OCI-LY1 (cell line): ENCODE measurements at regions not wholly inside any gene's neighbourhood (a gene's known extent, or its start where the extent isn't known, plus 50 kb on each side); places are given as distances from the start of the nearest gene placed in this dataset.

Experiments
- H2AFZ ChIP-seq: fragments of 200-600 bp; sonication (generic), shearing (Covaris generic); 2 replicates; pipeline ENCODE4 v1.6.0; 2014; ENCODE audit warnings: antibody characterized with exemption, mild to moderate bottlenecking, low read length
- H3F3A ChIP-seq: fragments of 200-600 bp; sonication (generic), shearing (Covaris generic); 2 replicates; pipeline ENCODE4 v1.6.0; 2014; ENCODE audit warnings: mild to moderate bottlenecking, antibody characterized with exemption, low read length, moderate library complexity; ENCODE audit not compliant: insufficient read depth
- H3K27ac ChIP-seq: fragments of 200-600 bp; sonication (generic); 2 replicates; pipeline ENCODE4 v1.5.1; 2014; ENCODE audit warnings: low read length, mixed run types, mild to moderate bottlenecking, low read depth; ENCODE audit not compliant: poor library complexity, severe bottlenecking
- H3K27me3 ChIP-seq: fragments of 200-600 bp; sonication (generic); 2 replicates; pipeline ENCODE4 v1.6.0; 2014; ENCODE audit warnings: antibody characterized with exemption, mild to moderate bottlenecking, low read length, moderate library complexity; ENCODE audit not compliant: insufficient read depth
- H3K36me3 ChIP-seq: fragments of 200-600 bp; sonication (generic); 2 replicates; pipeline ENCODE4 v1.6.1; 2014; ENCODE audit warnings: mild to moderate bottlenecking, antibody characterized with exemption, low read length, moderate library complexity, mixed read lengths; ENCODE audit not compliant: insufficient read depth
- H3K4me1 ChIP-seq: fragments of 200-600 bp; sonication (generic); 2 replicates; pipeline ENCODE4 v1.5.1; 2014; ENCODE audit warnings: mild to moderate bottlenecking, low read length, moderate library complexity; ENCODE audit not compliant: insufficient read depth, severe bottlenecking
- H3K4me2 ChIP-seq: fragments of 200-600 bp; sonication (generic), shearing (Covaris generic); 2 replicates; pipeline ENCODE4 v1.6.1; 2014; ENCODE audit warnings: low read length
- H3K4me3 ChIP-seq: fragments of 200-600 bp; sonication (generic); 2 replicates; pipeline ENCODE4 v1.5.1; 2014; ENCODE audit warnings: low read length, low read depth, mild to moderate bottlenecking, mixed read lengths; ENCODE audit not compliant: poor library complexity, severe bottlenecking
- H3K79me2 ChIP-seq: fragments of 200-600 bp; shearing (Covaris generic); 2 replicates; pipeline ENCODE4 v1.6.1; 2016; ENCODE audit warnings: mixed run types, low read length, mixed read lengths; ENCODE audit not compliant: insufficient read depth
- H3K9ac ChIP-seq: fragments of 200-600 bp; sonication (generic), shearing (Covaris generic); 2 replicates; pipeline ENCODE4 v1.6.1; 2014; ENCODE audit warnings: mild to moderate bottlenecking, low read length, mixed read lengths
- H3K9me2 ChIP-seq: fragments of 200-600 bp; sonication (generic), shearing (Covaris generic); 2 replicates; pipeline ENCODE4 v1.6.1; 2014; ENCODE audit warnings: low read depth, mild to moderate bottlenecking, low read length, mixed read lengths
- H3K9me3 ChIP-seq: fragments of 200-600 bp; shearing (Covaris generic); 2 replicates; pipeline ENCODE4 v1.6.1; 2014; ENCODE audit warnings: low read length, mixed read lengths
- H4K20me1 ChIP-seq: fragments of 200-600 bp; sonication (generic), shearing (Covaris generic); 2 replicates; pipeline ENCODE4 v1.6.0; 2016; ENCODE audit warnings: mild to moderate bottlenecking, low read length; ENCODE audit not compliant: insufficient read depth
- CTCF ChIP-seq: fragments of 200-600 bp; sonication (generic), shearing (Covaris generic); IDR thresholded peaks from 2 replicates; pipeline ENCODE4 v1.5.1; 2017; ENCODE audit warnings: mild to moderate bottlenecking, antibody characterized with exemption, low read length, moderate library complexity, mixed read lengths
- EZH2 ChIP-seq: fragments of 200-600 bp; sonication (generic), shearing (Covaris generic); IDR thresholded peaks from 2 replicates; pipeline ENCODE4 v1.8.0; 2017; ENCODE audit warnings: borderline replicate concordance, mixed run types, mild to moderate bottlenecking, antibody characterized with exemption, low read length, moderate library complexity, mixed read lengths

- no peak overlapping the region for H3K27ac ChIP-seq
- H3K27me3 ChIP-seq, result no peaks in the 10 kb centered on the region
- H3F3A ChIP-seq, result no peaks in the 10 kb centered on the region
- no peaks in the 10 kb centered on the region for H3K79me2 ChIP-seq
- no peak overlapping the region for H3K4me3 ChIP-seq
- no peaks in the 10 kb centered on the region for H4K20me1 ChIP-seq
- H3K9me3 ChIP-seq, result peaks cover 15% of the 10 kb centered on the region
- H3K9ac ChIP-seq, result no peak overlapping the region
- no peaks in the 10 kb centered on the region for H3K9me2 ChIP-seq
- no peak for TF ChIP-seq CTCF
- no peak for TF ChIP-seq EZH2
- no peak overlapping the region for H3K4me2 ChIP-seq
- peaks cover 7% of the 10 kb centered on the region for H3K4me1 ChIP-seq
- no peak overlapping the region for H2AFZ ChIP-seq
- no peaks in the 10 kb centered on the region; the same call in 1 of the 2 replicates for H3K36me3 ChIP-seq
Measured at GRCh38 chr7:13327669-13328068, 640.2 kb downstream of the ARL4A start.

GRCh38 chr7:13333371-13333770 is 645.9 kb downstream of the ARL4A start:
- no peaks in the 10 kb centered on the region for H3K9me2 ChIP-seq
- TF ChIP-seq CTCF (no peak), EZH2 (no peak)
- H3K79me2 ChIP-seq, result no peaks in the 10 kb centered on the region
- no peak overlapping the region for H3K4me3 ChIP-seq
- H4K20me1 ChIP-seq, result no peaks in the 10 kb centered on the region
- no peak overlapping the region for H3K9ac ChIP-seq
- no peak overlapping the region for H3K27ac ChIP-seq
- H3K4me1 ChIP-seq, result peaks cover 7% of the 10 kb centered on the region
- H3K9me3 ChIP-seq, result 0 out of 2 replicates have a peak, but pooled peaks cover 3% of the 10 kb centered on the region
- no peak overlapping the region; the same call in 1 of the 2 replicates for H2AFZ ChIP-seq
- H3K4me2 ChIP-seq, result no peak overlapping the region
- H3K27me3 ChIP-seq, result no peaks in the 10 kb centered on the region
- H3K36me3 ChIP-seq, result no peaks in the 10 kb centered on the region
- H3F3A ChIP-seq, result no peaks in the 10 kb centered on the region

- H3K4me2 ChIP-seq, result no peak overlapping the region
Measured at GRCh38 chr7:13336227-13336626, 648.8 kb downstream of the ARL4A start.

More at GRCh38 chr7:13336227-13336626, 648.8 kb downstream of the ARL4A start:
- no peaks in the 10 kb centered on the region for H3K9me2 ChIP-seq
- no peaks in the 10 kb centered on the region for H4K20me1 ChIP-seq
- TF ChIP-seq CTCF (no peak), EZH2 (no peak)
- H3K79me2 ChIP-seq, result no peaks in the 10 kb centered on the region
- H3F3A ChIP-seq, result no peaks in the 10 kb centered on the region
- H3K36me3 ChIP-seq, result no peaks in the 10 kb centered on the region
- no peak overlapping the region for H3K27ac ChIP-seq
- H3K9me3 ChIP-seq, result 0 out of 2 replicates have a peak, but pooled peaks cover 3% of the 10 kb centered on the region
- H2AFZ ChIP-seq, result no peak overlapping the region
- H3K4me1 ChIP-seq, result peaks cover under 1% of the 10 kb centered on the region
- no peak overlapping the region for H3K4me3 ChIP-seq
- H3K9ac ChIP-seq, result no peak overlapping the region
- no peaks in the 10 kb centered on the region for H3K27me3 ChIP-seq
